Esophagus squamous epithelium (tissue), 4 donors: ENCODE measurements at regions not wholly inside any gene's neighbourhood (a gene's known extent, or its start where the extent isn't known, plus 50 kb on each side); places are given as distances from the start of the nearest gene placed in this dataset.

Experiments
- CTCF ChIP-seq, 6 experiments: fragments of 450-650 bp in 4 of 6; fragments of 200-600 bp in 2 of 6; sonication (generic) in 2 of 6; IDR thresholded peaks; one replicate each; pipeline ENCODE4 v1.5.1; 2016 to 2019; ENCODE audit warnings: antibody characterized with exemption in 6 of 6, mild to moderate bottlenecking in 4 of 6, moderate library complexity in 4 of 6
- POLR2A ChIP-seq, 4 donors: fragments of 450-650 bp; IDR thresholded peaks; one replicate each; pipeline ENCODE4 v1.6.1; 2017; ENCODE audit warnings: antibody characterized with exemption in 4 of 4, mild to moderate bottlenecking in 4 of 4, moderate library complexity in 3 of 4

GRCh38 chr3:168615493-168616020 is 519.8 kb upstream of the GOLIM4 start:
- TF ChIP-seq CTCF (IDR thresholded peaks at IDR 0.05) (no peak), POLR2A (IDR thresholded peaks at IDR 0.05) (no peak)
